ENCODE measurements at regions not wholly inside any gene's neighbourhood (a gene's known extent, or its start where the extent isn't known, plus 50 kb on each side); places are given as distances from the start of the nearest gene placed in this dataset.

DNA sequence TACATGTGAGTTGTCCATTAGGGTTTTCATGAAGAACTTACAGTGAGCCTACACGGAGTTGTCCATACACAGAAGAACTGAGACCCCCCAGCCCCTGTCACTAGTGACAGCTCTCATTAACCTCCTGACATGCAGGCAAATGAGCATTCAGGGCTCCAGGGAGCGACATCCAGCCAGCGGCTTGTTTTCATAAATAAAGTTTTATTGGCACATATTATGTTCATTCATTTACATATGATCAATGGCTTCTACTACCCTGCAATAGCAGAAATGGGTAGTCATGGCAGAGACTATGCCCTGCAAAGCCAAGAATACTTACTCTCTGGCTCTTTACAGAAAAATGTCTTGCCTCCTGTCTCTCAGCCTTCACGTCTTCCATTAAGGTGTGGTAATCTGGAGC, 553.5 kb downstream of the EDEM1 start:
- no peak overlapping the region for H3K4me3 ChIP-seq (ENCODE audit: low read length)
- no peak for TF ChIP-seq CTCF (conservative IDR thresholded peaks at IDR 0.05; ENCODE audit: low read length)
- no peak for DNase-seq (ENCODE audit: low read depth)

- TF ChIP-seq CTCF (conservative IDR thresholded peaks at IDR 0.05; ENCODE audit: low read length) = no peak
- no peak for DNase-seq (ENCODE audit: low read depth)
Measured at GRCh38 chr3:5750091-5750490, 562.6 kb downstream of the EDEM1 start.

GRCh38 chr3:5750874-5751640, 563.5 kb downstream of the EDEM1 start:
- no peak for TF ChIP-seq CTCF (conservative IDR thresholded peaks at IDR 0.05; ENCODE audit: low read length)
- no peak for DNase-seq (ENCODE audit: low read depth)
- H3K4me3 ChIP-seq (ENCODE audit: low read length) = no peak overlapping the region

More at GRCh38 chr3:5750091-5750490, 562.6 kb downstream of the EDEM1 start:
- H3K4me3 ChIP-seq (ENCODE audit: low read length) = no peak overlapping the region

DNA sequence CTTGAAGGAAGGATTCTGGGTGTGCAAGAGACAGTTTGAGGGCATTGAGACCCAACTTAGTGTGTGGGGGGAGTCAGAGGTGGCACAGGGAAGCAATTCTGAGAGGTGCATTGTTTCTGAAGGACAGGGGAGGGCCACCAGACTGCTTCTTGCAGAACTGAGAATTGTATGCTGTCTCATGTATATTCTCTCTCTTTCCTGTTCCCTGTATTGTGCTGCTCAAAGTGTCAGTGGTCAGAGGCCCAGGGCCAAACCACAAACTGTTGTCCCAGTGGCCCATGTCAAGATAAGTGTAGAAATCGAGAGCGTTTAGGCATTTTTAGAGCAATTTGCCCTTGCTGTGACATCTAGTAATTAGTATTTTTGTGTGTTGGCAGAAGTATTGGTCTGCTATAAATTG, 567.1 kb downstream of the EDEM1 start:
- no peak for TF ChIP-seq CTCF (conservative IDR thresholded peaks at IDR 0.05; ENCODE audit: low read length)
- DNase-seq (ENCODE audit: low read depth) = no peak
- H3K4me3 ChIP-seq (ENCODE audit: low read length) = no peak overlapping the region

DNA sequence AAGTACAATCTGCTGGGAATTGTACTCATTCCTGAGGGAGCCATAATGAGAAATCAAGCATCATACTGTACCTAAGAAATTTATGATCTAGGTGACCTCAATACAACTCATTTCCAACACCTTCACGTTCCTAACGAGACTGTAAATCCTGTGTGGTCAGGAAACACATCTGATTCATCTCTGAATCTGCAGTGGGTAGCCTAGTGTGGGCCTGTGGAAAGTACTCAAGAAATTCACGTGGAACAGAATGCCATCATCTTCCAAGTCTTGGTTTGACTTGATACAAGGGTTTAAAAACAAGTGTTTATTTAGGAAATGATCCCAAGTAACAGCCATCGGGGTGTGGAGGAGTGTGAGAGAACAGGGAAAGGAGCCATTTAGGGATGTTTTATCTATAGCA, 568.9 kb downstream of the EDEM1 start:
- TF ChIP-seq CTCF (conservative IDR thresholded peaks at IDR 0.05; ENCODE audit: low read length) = no peak
- no peak overlapping the region for H3K4me3 ChIP-seq (ENCODE audit: low read length)
- no peak for DNase-seq (ENCODE audit: low read depth)

DNA sequence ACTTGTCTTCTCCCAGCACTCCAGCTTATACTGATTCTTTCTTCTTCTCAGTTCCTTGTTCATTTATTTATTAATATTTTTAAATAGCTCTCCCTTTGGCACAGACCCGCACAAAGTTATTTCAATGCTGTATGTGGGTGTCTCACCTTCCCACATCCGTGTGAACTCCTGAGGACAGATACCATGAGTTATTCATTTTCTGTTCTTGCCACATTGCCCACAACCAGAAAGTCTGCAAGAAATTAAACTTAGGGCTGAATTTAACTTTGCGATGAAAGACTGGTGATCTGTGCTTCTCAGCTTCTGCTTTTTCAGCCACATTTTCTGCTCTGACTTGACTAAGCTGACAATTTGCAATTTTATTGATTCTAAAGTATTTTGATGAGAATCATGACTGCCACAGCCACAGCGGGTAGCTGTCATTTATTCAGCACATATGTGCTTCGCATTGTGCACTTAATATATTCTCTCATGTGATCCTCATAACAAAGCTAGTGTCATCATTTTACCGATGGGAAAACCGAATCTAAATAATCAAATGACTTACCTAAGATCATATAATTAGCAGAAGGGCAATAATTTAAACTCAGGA, 569.8 kb downstream of the EDEM1 start:
- no peak for TF ChIP-seq CTCF (conservative IDR thresholded peaks at IDR 0.05; ENCODE audit: low read length)
- H3K4me3 ChIP-seq (ENCODE audit: low read length) = no peak overlapping the region

GRCh38 chr3:5758699-5759098, 571.2 kb downstream of the EDEM1 start:
- DNase-seq (ENCODE audit: low read depth) = no peak
- no peak for TF ChIP-seq CTCF (conservative IDR thresholded peaks at IDR 0.05; ENCODE audit: low read length)
- no peak overlapping the region for H3K4me3 ChIP-seq (ENCODE audit: low read length)

More for the DNA sequence above, 569.8 kb downstream of the EDEM1 start:
- no peak for DNase-seq (ENCODE audit: low read depth)

Data from AG10803 (cell line).